WTC11 (cell line): ENCODE measurements at regions not wholly inside any gene's neighbourhood (a gene's known extent, or its start where the extent isn't known, plus 50 kb on each side); places are given as distances from the start of the nearest gene placed in this dataset.

Source experiments
- ATAC-seq: fragments of 200-7000 bp; cut with Tn5 transposase; 2 replicates; pipeline ENCODE4 v1.10.0; 2021; ENCODE audit warnings: mild to moderate bottlenecking, moderate library complexity
- CTCF ChIA-PET: fragments of 300-600 bp; sonication (Branson Sonifier 250); formaldehyde crosslinking; loops from one replicate; lab custom pipeline; 2021; ENCODE audit warnings: antibody characterized with exemption; lab: Charles Lee
- POLR2A ChIA-PET: fragments of 350-600 bp; sonication (Branson Sonifier 250); formaldehyde crosslinking; loops from one replicate; lab custom pipeline; 2021; ENCODE audit warnings: antibody characterized with exemption; lab: Charles Lee
- DNase-seq: peaks from one replicate; pipeline ENCODE4 v3.0.0; 2021; ENCODE audit warnings: low spot score
- H3K27ac Mint-ChIP-seq: 2 replicates; pipeline ENCODE4 v1.8.0; 2021; ENCODE audit warnings: mixed read lengths
- H3K27me3 Mint-ChIP-seq: 2 replicates; pipeline ENCODE4 v1.8.0; 2021; ENCODE audit warnings: low read depth, mild to moderate bottlenecking, moderate library complexity, mixed read lengths
- H3K36me3 Mint-ChIP-seq: 2 replicates; pipeline ENCODE4 v1.8.0; 2021; ENCODE audit warnings: mixed read lengths
- H3K4me1 Mint-ChIP-seq: 2 replicates; pipeline ENCODE4 v1.8.0; 2022; ENCODE audit warnings: mixed read lengths
- H3K4me3 Mint-ChIP-seq: 2 replicates; pipeline ENCODE4 v1.8.0; 2021; ENCODE audit warnings: mild to moderate bottlenecking, moderate library complexity, mixed read lengths
- H3K9me3 Mint-ChIP-seq: 2 replicates; pipeline ENCODE4 v1.8.0; 2021; ENCODE audit warnings: mixed read lengths
- ARID4B ChIP-seq: sonication (generic); formaldehyde crosslinking; IDR thresholded peaks from 2 replicates; pipeline ENCODE4 v1.8.0; 2023; ENCODE audit warnings: missing genetic modification reagents, mild to moderate bottlenecking, borderline replicate concordance
- ATF1 ChIP-seq: sonication (generic); formaldehyde crosslinking; IDR thresholded peaks from 2 replicates; pipeline ENCODE4 v1.8.1; 2023; ENCODE audit warnings: mild to moderate bottlenecking, moderate library complexity, missing genetic modification reagents
- CBFB ChIP-seq: sonication (generic); formaldehyde crosslinking; IDR thresholded peaks from 2 replicates; pipeline ENCODE4 v1.8.1; 2022; ENCODE audit warnings: mild to moderate bottlenecking, low read depth, missing genetic modification reagents
- CREB1 ChIP-seq: sonication (generic); formaldehyde crosslinking; IDR thresholded peaks from 2 replicates; pipeline ENCODE4 v1.8.0; 2023; ENCODE audit warnings: mild to moderate bottlenecking, missing genetic modification reagents
- E2F4 ChIP-seq: sonication (generic); formaldehyde crosslinking; IDR thresholded peaks from 2 replicates; pipeline ENCODE4 v1.8.1; 2022; ENCODE audit warnings: low read depth, mild to moderate bottlenecking, moderate library complexity, missing genetic modification reagents, borderline replicate concordance
- ERG ChIP-seq: fragments of 250-450 bp; sonication (Bioruptor Pico); IDR thresholded peaks from 2 replicates; pipeline ENCODE4 v1.8.0; 2021; ENCODE audit warnings: mild to moderate bottlenecking
- ESRRA ChIP-seq: sonication (generic); formaldehyde crosslinking; IDR thresholded peaks from 2 replicates; pipeline ENCODE4 v1.8.1; 2022; ENCODE audit warnings: mild to moderate bottlenecking, missing genetic modification reagents, borderline replicate concordance
- ETV6 ChIP-seq: sonication (generic); formaldehyde crosslinking; IDR thresholded peaks from 2 replicates; pipeline ENCODE4 v1.8.1; 2022; ENCODE audit warnings: mild to moderate bottlenecking, missing genetic modification reagents
- GABPB1 ChIP-seq: sonication (generic); formaldehyde crosslinking; IDR thresholded peaks from 2 replicates; pipeline ENCODE4 v1.8.1; 2023; ENCODE audit warnings: mild to moderate bottlenecking, missing genetic modification reagents
- GRHL2 ChIP-seq: fragments of 250-450 bp; sonication (Bioruptor Pico); IDR thresholded peaks from 2 replicates; pipeline ENCODE4 v1.8.0; 2022; ENCODE audit warnings: mild to moderate bottlenecking, moderate library complexity; ENCODE audit not compliant: insufficient replicate concordance, severe bottlenecking
- NR2C2 ChIP-seq: sonication (generic); formaldehyde crosslinking; IDR thresholded peaks from 2 replicates; pipeline ENCODE4 v1.8.0; 2022; ENCODE audit warnings: mild to moderate bottlenecking, missing genetic modification reagents
- RORB ChIP-seq: fragments of 250-450 bp; sonication (Bioruptor Pico); IDR thresholded peaks from 2 replicates; pipeline ENCODE4 v1.9.0; 2021; ENCODE audit warnings: mild to moderate bottlenecking
- SMAD3 ChIP-seq: sonication (generic); formaldehyde crosslinking; IDR thresholded peaks from 2 replicates; pipeline ENCODE4 v1.8.0; 2022; ENCODE audit warnings: missing genetic modification reagents, mild to moderate bottlenecking, borderline replicate concordance
- TCF7 ChIP-seq: sonication (generic); formaldehyde crosslinking; IDR thresholded peaks from 2 replicates; pipeline ENCODE4 v1.8.0; 2022; ENCODE audit warnings: mild to moderate bottlenecking, low read depth, missing genetic modification reagents, moderate library complexity
- TP53 ChIP-seq: sonication (generic); formaldehyde crosslinking; IDR thresholded peaks from 2 replicates; pipeline ENCODE4 v1.8.1; 2023; ENCODE audit warnings: mild to moderate bottlenecking, missing genetic modification reagents
- USF1 ChIP-seq: sonication (generic); formaldehyde crosslinking; IDR thresholded peaks from 2 replicates; pipeline ENCODE4 v1.8.0; 2022; ENCODE audit warnings: mild to moderate bottlenecking, missing genetic modification reagents
- USF2 ChIP-seq: sonication (generic); formaldehyde crosslinking; IDR thresholded peaks from 2 replicates; pipeline ENCODE4 v1.8.1; 2023; ENCODE audit warnings: mild to moderate bottlenecking, missing genetic modification reagents, moderate library complexity
- ZBTB21 ChIP-seq: sonication (generic); formaldehyde crosslinking; IDR thresholded peaks from 2 replicates; pipeline ENCODE4 v1.8.1; 2023; ENCODE audit warnings: mild to moderate bottlenecking, missing genetic modification reagents, borderline replicate concordance
- ZNF219 ChIP-seq: sonication (generic); formaldehyde crosslinking; IDR thresholded peaks from 2 replicates; pipeline ENCODE4 v1.8.0; 2023; ENCODE audit warnings: missing genetic modification reagents, mild to moderate bottlenecking, borderline replicate concordance
- ZNF416 ChIP-seq: fragments of 250-450 bp; sonication (Bioruptor Pico); IDR thresholded peaks from 2 replicates; pipeline ENCODE4 v1.9.0; 2021; ENCODE audit warnings: mild to moderate bottlenecking, inconsistent platforms
- ZNF423 ChIP-seq: fragments of 250-450 bp; sonication (Bioruptor Pico); IDR thresholded peaks from 2 replicates; pipeline ENCODE4 v2.1.2; 2022; ENCODE audit warnings: mild to moderate bottlenecking, moderate library complexity
- ZNF671 ChIP-seq: fragments of 250-450 bp; sonication (Bioruptor Pico); IDR thresholded peaks from 2 replicates; pipeline ENCODE4 v1.8.0; 2021; ENCODE audit warnings: mild to moderate bottlenecking

GRCh38 chr3:116951610-116952009 lies 242.0 kb downstream of the TUSC7 start:
- Mint-ChIP-seq H3K36me3 (no peaks in the 10 kb centered on the region), H3K9me3 (no peaks in the 10 kb centered on the region), H3K27ac (no peak overlapping the region), H3K4me1 (peaks cover 11% of the 10 kb centered on the region), H3K27me3 (no peaks in the 10 kb centered on the region), H3K4me3 (no peak overlapping the region)
- ChIA-PET CTCF (no interaction called here), POLR2A (no interaction called here)
- DNase-seq, result no peak
- no peak for TF ChIP-seq GRHL2 (CRISPR knock-in tag)
- TF ChIP-seq NR2C2, result no peak
- no peak for TF ChIP-seq CBFB
- no peak for TF ChIP-seq E2F4 (CRISPR knock-in tag)
- TF ChIP-seq ZNF671 (CRISPR knock-in tag), result no peak
- no peak for TF ChIP-seq ETV6
- no peak for TF ChIP-seq USF1
- ATAC-seq, result no peak

GRCh38 chr3:116958291-116958690 lies 248.7 kb downstream of the TUSC7 start:
- Mint-ChIP-seq H3K4me3 (no peak overlapping the region), H3K27me3 (no peaks in the 10 kb centered on the region), H3K4me1 (peaks cover 4% of the 10 kb centered on the region; the same call in 1 of the 2 replicates), H3K9me3 (no peaks in the 10 kb centered on the region), H3K27ac (no peak overlapping the region), H3K36me3 (no peaks in the 10 kb centered on the region)
- ChIA-PET CTCF (no interaction called here), POLR2A (no interaction called here)
- DNase-seq (no peak), ATAC-seq (no peak)
- no peak for TF ChIP-seq RORB (CRISPR knock-in tag)
- no peak for TF ChIP-seq GABPB1 (CRISPR knock-in tag)
- no peak for TF ChIP-seq SMAD3 (CRISPR knock-in tag)
- TF ChIP-seq ZBTB21 (CRISPR knock-in tag), result no peak
- no peak for TF ChIP-seq USF1

- Mint-ChIP-seq H3K9me3 (no peaks in the 10 kb centered on the region), H3K4me3 (no peak overlapping the region), H3K27ac (no peak overlapping the region), H3K27me3 (no peaks in the 10 kb centered on the region), H3K4me1 (peaks cover 4% of the 10 kb centered on the region; the same call in 1 of the 2 replicates), H3K36me3 (no peaks in the 10 kb centered on the region)
- ChIA-PET POLR2A (no interaction called here), CTCF (interaction anchor here (1.1 to 2.0 kb wide), 2 partner anchors 19 to 190 kb away, joined by 3 to 11 read pairs; no protein-coding TSS in a partner anchor)
- TF ChIP-seq TCF7 (CRISPR knock-in tag) (no peak), ZNF219 (CRISPR knock-in tag) (no peak), CBFB (no peak), ZNF423 (CRISPR knock-in tag) (no peak), CREB1 (CRISPR knock-in tag) (no peak)
- no peak for DNase-seq
- no peak for ATAC-seq
These were observed 251.5 kb downstream of the TUSC7 start for GRCh38 chr3:116961106-116961505.

GRCh38 chr3:116963802-116964201 lies 254.2 kb downstream of the TUSC7 start:
- ATAC-seq, result no peak
- no peak overlapping the region for H3K27ac Mint-ChIP-seq
- DNase-seq, result no peak
- H3K4me1 Mint-ChIP-seq, result peaks cover 4% of the 10 kb centered on the region; the same call in 1 of the 2 replicates
- no peak for TF ChIP-seq ERG (CRISPR knock-in tag)
- no peak for TF ChIP-seq ATF1
- TF ChIP-seq ARID4B (CRISPR knock-in tag), result no peak
- TF ChIP-seq USF2 (CRISPR knock-in tag), result no peak
- TF ChIP-seq ZNF416 (CRISPR knock-in tag), result no peak
- no peak for TF ChIP-seq ESRRA (CRISPR knock-in tag)
- no peak for TF ChIP-seq ETV6
- no peak for TF ChIP-seq TP53 (CRISPR knock-in tag)
- H3K4me3 Mint-ChIP-seq, result no peak overlapping the region
- peaks cover 9% of the 10 kb centered on the region; the same call in 1 of the 2 replicates for H3K9me3 Mint-ChIP-seq
- CTCF ChIA-PET, result interaction anchor here (1.6 kb wide), 1 partner anchor 193 kb away, joined by 5 read pairs; no protein-coding TSS in a partner anchor
- POLR2A ChIA-PET, result no interaction called here
- no peaks in the 10 kb centered on the region for H3K27me3 Mint-ChIP-seq
- no peaks in the 10 kb centered on the region for H3K36me3 Mint-ChIP-seq
